GM12878 (cell line): ENCODE measurements at regions not wholly inside any gene's neighbourhood (a gene's known extent, or its start where the extent isn't known, plus 50 kb on each side); places are given as distances from the start of the nearest gene placed in this dataset.

Experiments used
- CREM ChIP-seq: IDR thresholded peaks from 2 replicates; pipeline ENCODE4 v1.6.1; 2014; ENCODE audit warnings: antibody characterized with exemption, low read depth
- FOS ChIP-seq: IDR thresholded peaks from 3 replicates; pipeline ENCODE4 v1.6.1; 2011; ENCODE audit warnings: borderline replicate concordance; ENCODE audit not compliant: insufficient read length; ENCODE audit errors: extremely low read depth
- TF ChIP-seq, protein P1 (sequence below), 3 experiments: IDR thresholded peaks in 2 of 3; conservative IDR thresholded peaks in 1 of 3; 2 replicates each; pipeline ENCODE4 v1.5.1; 2011; ENCODE audit warnings: low read depth in 3 of 3, low read length in 3 of 3, mild to moderate bottlenecking in 3 of 3, control low read depth in 2 of 3, moderate library complexity in 2 of 3, inconsistent platforms in 1 of 3, mixed read lengths in 1 of 3; ENCODE audit not compliant: control insufficient read depth in 2 of 3, insufficient read depth in 1 of 3; ENCODE audit errors: extremely low read depth in 1 of 3
- TF ChIP-seq, protein P2 (sequence below): IDR thresholded peaks from 2 replicates; pipeline ENCODE4 v1.6.1; 2011; ENCODE audit warnings: low read depth, low read length, improper control_type of control experiment, borderline replicate concordance

DNA sequence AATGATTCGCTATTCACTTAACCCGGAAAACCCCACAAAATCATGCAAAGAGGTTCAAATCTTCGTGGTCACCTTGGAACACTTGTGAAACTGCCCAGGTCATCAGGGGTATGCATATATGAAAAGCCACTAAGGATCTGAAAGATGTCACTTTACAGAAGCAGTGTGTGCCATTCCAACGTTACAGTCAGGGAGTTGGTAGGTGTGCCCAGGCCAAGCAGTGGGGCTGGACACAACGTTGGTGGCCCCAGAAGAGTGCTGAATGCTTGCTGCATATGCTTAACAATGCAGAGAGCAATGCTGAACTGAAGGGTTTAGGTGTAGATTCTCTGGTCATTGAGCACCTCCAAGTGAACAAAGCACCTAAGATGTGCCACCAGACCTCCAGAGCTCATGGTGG is 51.1 kb upstream of the EIF5 start:
- TF ChIP-seq FOS (no peak), CREM (no peak)
- TF ChIP-seq, protein P1, sequence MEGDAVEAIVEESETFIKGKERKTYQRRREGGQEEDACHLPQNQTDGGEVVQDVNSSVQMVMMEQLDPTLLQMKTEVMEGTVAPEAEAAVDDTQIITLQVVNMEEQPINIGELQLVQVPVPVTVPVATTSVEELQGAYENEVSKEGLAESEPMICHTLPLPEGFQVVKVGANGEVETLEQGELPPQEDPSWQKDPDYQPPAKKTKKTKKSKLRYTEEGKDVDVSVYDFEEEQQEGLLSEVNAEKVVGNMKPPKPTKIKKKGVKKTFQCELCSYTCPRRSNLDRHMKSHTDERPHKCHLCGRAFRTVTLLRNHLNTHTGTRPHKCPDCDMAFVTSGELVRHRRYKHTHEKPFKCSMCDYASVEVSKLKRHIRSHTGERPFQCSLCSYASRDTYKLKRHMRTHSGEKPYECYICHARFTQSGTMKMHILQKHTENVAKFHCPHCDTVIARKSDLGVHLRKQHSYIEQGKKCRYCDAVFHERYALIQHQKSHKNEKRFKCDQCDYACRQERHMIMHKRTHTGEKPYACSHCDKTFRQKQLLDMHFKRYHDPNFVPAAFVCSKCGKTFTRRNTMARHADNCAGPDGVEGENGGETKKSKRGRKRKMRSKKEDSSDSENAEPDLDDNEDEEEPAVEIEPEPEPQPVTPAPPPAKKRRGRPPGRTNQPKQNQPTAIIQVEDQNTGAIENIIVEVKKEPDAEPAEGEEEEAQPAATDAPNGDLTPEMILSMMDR (IDR thresholded peaks at IDR 0.05 in 2 of 3, conservative IDR thresholded peaks at IDR 0.05 in 1 of 3; ENCODE audit: control insufficient read depth in 2 of 3, extremely low read depth in 1 of 3, insufficient read depth in 1 of 3, low read depth in 3 of 3, low read length in 3 of 3), result no peak
- TF ChIP-seq, protein P2, sequence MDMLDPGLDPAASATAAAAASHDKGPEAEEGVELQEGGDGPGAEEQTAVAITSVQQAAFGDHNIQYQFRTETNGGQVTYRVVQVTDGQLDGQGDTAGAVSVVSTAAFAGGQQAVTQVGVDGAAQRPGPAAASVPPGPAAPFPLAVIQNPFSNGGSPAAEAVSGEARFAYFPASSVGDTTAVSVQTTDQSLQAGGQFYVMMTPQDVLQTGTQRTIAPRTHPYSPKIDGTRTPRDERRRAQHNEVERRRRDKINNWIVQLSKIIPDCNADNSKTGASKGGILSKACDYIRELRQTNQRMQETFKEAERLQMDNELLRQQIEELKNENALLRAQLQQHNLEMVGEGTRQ, result no peak
